SK-N-SH (cell line): ENCODE measurements at regions not wholly inside any gene's neighbourhood (a gene's known extent, or its start where the extent isn't known, plus 50 kb on each side); places are given as distances from the start of the nearest gene placed in this dataset.
"Not testable (repeated sequence)": the region's sequence is repeated elsewhere in the genome, so short reads cannot be mapped to it uniquely, and the experiment has no call there.

Experiments used
- CTCF ChIA-PET: fragments of 300-600, 350-600 bp; formaldehyde crosslinking; extraction: SDS; loops from one replicate; lab custom pipeline; 2021; lab: Yijun Ruan, JAX
- POLR2A ChIA-PET: fragments of 350-600 bp; sonication (Branson Sonifier 250); formaldehyde crosslinking; extraction: SDS; loops from one replicate; lab custom pipeline; 2020; ENCODE audit warnings: antibody characterized with exemption, inconsistent platforms; lab: Yijun Ruan, JAX
- DNase-seq: peaks from one replicate; pipeline ENCODE4 v3.0.0; 2012
- H2AFZ ChIP-seq: fragments of 200-600 bp; sonication (generic); 2 replicates; pipeline ENCODE4 v1.8.1; 2016; ENCODE audit warnings: antibody characterized with exemption, mild to moderate bottlenecking, low read depth
- H3F3A ChIP-seq: fragments of 200-600 bp; sonication (generic); replicated peaks from 2 replicates; pipeline ENCODE3; 2016; ENCODE audit warnings: antibody characterized with exemption, mild to moderate bottlenecking; ENCODE audit not compliant: insufficient read depth
- H3K27ac ChIP-seq, 2 experiments: fragments of 200-500 bp in 1 of 2; fragments of 200-600 bp in 1 of 2; sonication (Bioruptor generic) in 1 of 2; sonication (generic), shearing (Covaris generic) in 1 of 2; 2 replicates each; pipeline versions ENCODE4 v1.5.1 to v1.6.1; 2014 to 2016; ENCODE audit warnings: low read depth in 2 of 2, inconsistent platforms in 1 of 2, low read length in 1 of 2, mild to moderate bottlenecking in 1 of 2, mixed read lengths in 1 of 2
- H3K27me3 ChIP-seq: fragments of 200-600 bp; sonication (generic), shearing (Covaris generic); 2 replicates; pipeline ENCODE4 v1.6.1; 2016; ENCODE audit warnings: mixed run types; ENCODE audit not compliant: insufficient read depth
- H3K36me3 ChIP-seq, 2 experiments: fragments of 200-500 bp in 1 of 2; fragments of 200-600 bp in 1 of 2; sonication (Bioruptor generic) in 1 of 2; sonication (generic) in 1 of 2; replicated peaks in 1 of 2; 2 replicates each; pipeline versions ENCODE3 to v1.5.1; 2014 to 2016; ENCODE audit warnings: low read length in 1 of 2, mild to moderate bottlenecking in 1 of 2; ENCODE audit not compliant: insufficient read depth in 2 of 2, control insufficient read depth in 1 of 2
- H3K4me1 ChIP-seq, 2 experiments: fragments of 200-500 bp in 1 of 2; fragments of 200-600 bp in 1 of 2; sonication (Bioruptor generic) in 1 of 2; sonication (generic), shearing (Covaris generic) in 1 of 2; 2 replicates each; pipeline versions ENCODE4 v1.5.1 to v1.6.1; 2014 to 2016; ENCODE audit warnings: low read depth in 1 of 2, low read length in 1 of 2, mixed run types in 1 of 2; ENCODE audit not compliant: insufficient read depth in 2 of 2, control insufficient read depth in 1 of 2
- H3K4me2 ChIP-seq: fragments of 200-600 bp; sonication (generic), shearing (Covaris generic); 2 replicates; pipeline ENCODE4 v1.6.1; 2017; ENCODE audit warnings: mixed run types
- H3K4me3 ChIP-seq, 2 experiments: fragments of 200-500 bp in 1 of 2; fragments of 200-600 bp in 1 of 2; sonication (Bioruptor generic) in 1 of 2; sonication (generic), shearing (Covaris generic) in 1 of 2; 2 replicates each; pipeline versions ENCODE4 v1.5.1 to v1.8.1; 2014 to 2016; ENCODE audit warnings: low read depth in 2 of 2, inconsistent platforms in 1 of 2, low read length in 1 of 2, mild to moderate bottlenecking in 1 of 2, mixed read lengths in 1 of 2, moderate library complexity in 1 of 2
- H3K79me2 ChIP-seq: fragments of 200-600 bp; sonication (generic); 2 replicates; pipeline ENCODE4 v1.8.1; 2017; ENCODE audit warnings: mild to moderate bottlenecking; ENCODE audit not compliant: insufficient read depth
- H3K9ac ChIP-seq: fragments of 200-600 bp; sonication (generic); 2 replicates; pipeline ENCODE4 v1.6.1; 2017; ENCODE audit warnings: mixed run types
- H3K9me2 ChIP-seq: fragments of 200-600 bp; sonication (generic); 2 replicates; pipeline ENCODE4 v1.6.1; 2017; ENCODE audit warnings: mixed run types
- H3K9me3 ChIP-seq: fragments of 200-600 bp; sonication (generic); 2 replicates; pipeline ENCODE4 v1.6.1; 2017; ENCODE audit warnings: mixed run types, mild to moderate bottlenecking, moderate library complexity
- H4K20me1 ChIP-seq: fragments of 200-600 bp; sonication (generic); 2 replicates; pipeline ENCODE4 v1.6.1; 2017; ENCODE audit warnings: mild to moderate bottlenecking, mixed run types; ENCODE audit not compliant: insufficient read depth
- ELF1 ChIP-seq: IDR thresholded peaks from 2 replicates; pipeline ENCODE4 v1.4.0; 2012
- FOSL2 ChIP-seq: IDR thresholded peaks from 2 replicates; pipeline ENCODE4 v1.4.0; 2012; ENCODE audit warnings: low read depth, mild to moderate bottlenecking, moderate library complexity, borderline replicate concordance
- GATA2 ChIP-seq: sonication (generic); formaldehyde crosslinking; IDR thresholded peaks from 2 replicates; pipeline ENCODE4 v1.5.0; 2020; ENCODE audit warnings: mild to moderate bottlenecking, missing genetic modification reagents
- MAX ChIP-seq: IDR thresholded peaks from 2 replicates; pipeline ENCODE4 v1.4.0; 2012; ENCODE audit warnings: low read depth
- MEF2A ChIP-seq: IDR thresholded peaks from 2 replicates; pipeline ENCODE4 v1.4.0; 2012; ENCODE audit warnings: low read depth, borderline replicate concordance
- MXI1 ChIP-seq: IDR thresholded peaks from 2 replicates; pipeline ENCODE4 v1.6.1; 2012; ENCODE audit warnings: mild to moderate bottlenecking, low read depth, low read length, improper control_type of control experiment
- NRF1 ChIP-seq: IDR thresholded peaks from 2 replicates; pipeline ENCODE4 v1.6.1; 2012; ENCODE audit warnings: low read depth, mild to moderate bottlenecking, low read length
- RFX5 ChIP-seq: IDR thresholded peaks from 2 replicates; pipeline ENCODE4 v1.6.1; 2012; ENCODE audit warnings: mild to moderate bottlenecking, improper control_type of control experiment, low read length
- RXRA ChIP-seq: IDR thresholded peaks from 2 replicates; pipeline ENCODE4 v1.4.0; 2012; ENCODE audit warnings: low read depth, mild to moderate bottlenecking, borderline replicate concordance
- SMC3 ChIP-seq: IDR thresholded peaks from 2 replicates; pipeline ENCODE4 v1.6.1; 2012; ENCODE audit warnings: low read depth, low read length, improper control_type of control experiment
- TAF1 ChIP-seq: IDR thresholded peaks from 2 replicates; pipeline ENCODE4 v1.6.1; 2012; ENCODE audit warnings: low read depth, mild to moderate bottlenecking, low read length, moderate library complexity, borderline replicate concordance
- USF2 ChIP-seq: fragments of 150-350 bp; IDR thresholded peaks from 2 replicates; pipeline ENCODE4 v1.6.1; 2017; ENCODE audit warnings: antibody characterized with exemption, low read length, low read depth, borderline replicate concordance
- YY1 ChIP-seq: IDR thresholded peaks from 2 replicates; pipeline ENCODE4 v1.4.0; 2012; ENCODE audit warnings: low read depth, mild to moderate bottlenecking
- WGBS: methylation state at CpG from one replicate; pipeline ENCODE4 v1.1.6; 2017; ENCODE audit warnings: low lambda C conversion rate; 5-methylcytosine and 5-hydroxymethylcytosine counted together
- TF ChIP-seq, protein P1 (sequence below): IDR thresholded peaks from 2 replicates; pipeline ENCODE4 v1.6.1; 2012; ENCODE audit warnings: mild to moderate bottlenecking, low read depth, low read length, moderate library complexity

- Histone ChIP-seq H3F3A (peaks cover 12% of the 10 kb centered on the region), H3K27ac (no peak overlapping the region), H3K4me1 (peaks cover 0 to 2% of the 10 kb centered on the region in 2 experiments; a peak in 2 of 4 replicates), H3K4me3 (no peak overlapping the region), H3K79me2 (no peaks in the 10 kb centered on the region), H3K9me2 (no peaks in the 10 kb centered on the region), H2AFZ (no peak overlapping the region), H3K27me3 (no peaks in the 10 kb centered on the region), H4K20me1 (no peaks in the 10 kb centered on the region), H3K9ac (no peak overlapping the region), H3K9me3 (no peaks in the 10 kb centered on the region), H3K4me2 (no peak overlapping the region), H3K36me3 (no peaks in the 10 kb centered on the region)
- ChIA-PET CTCF (no interaction called here), POLR2A (no interaction called here)
- 97% methylated on average over 3 of the region's 3 CpGs for WGBS
- TF ChIP-seq MAX (no peak), GATA2 (CRISPR knock-in tag) (no peak), MXI1 (no peak)
- DNase-seq, result no peak
These were observed 66.9 kb upstream of the ARSJ start for GRCh38 chr4:114046331-114046730.

DNA sequence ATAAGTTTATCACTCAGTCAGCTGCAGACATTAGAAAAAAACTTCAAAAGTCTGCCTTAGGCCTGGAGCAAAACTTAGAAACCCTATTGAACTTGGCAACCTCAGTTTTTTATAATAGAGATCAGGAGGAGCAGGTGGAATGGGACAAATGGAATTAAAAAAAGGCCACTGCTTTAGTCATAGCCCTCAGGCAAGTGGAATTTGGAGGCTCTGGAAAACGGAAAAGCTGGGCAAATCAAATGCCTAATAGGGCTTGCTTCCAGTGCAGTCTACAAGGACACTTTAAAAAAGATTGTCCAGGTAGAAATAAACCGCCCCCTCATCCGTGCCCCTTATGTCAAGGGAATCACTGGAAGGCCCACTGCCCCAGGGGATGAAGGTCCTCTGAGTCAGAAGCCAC, 68.7 kb upstream of the ARSJ start:
- H3K27ac ChIP-seq, H3K4me2 ChIP-seq, H3K9ac ChIP-seq, H3K79me2 ChIP-seq, H3K9me3 ChIP-seq, DNase-seq, H2AFZ ChIP-seq, H3K36me3 ChIP-seq, H3K4me3 ChIP-seq, H3F3A ChIP-seq, H4K20me1 ChIP-seq, H3K4me1 ChIP-seq, CTCF ChIA-PET, H3K27me3 ChIP-seq, H3K9me2 ChIP-seq, POLR2A ChIA-PET: not testable (repeated sequence)
- WGBS, result 90% methylated on average over 1 of the region's 3 CpGs

DNA sequence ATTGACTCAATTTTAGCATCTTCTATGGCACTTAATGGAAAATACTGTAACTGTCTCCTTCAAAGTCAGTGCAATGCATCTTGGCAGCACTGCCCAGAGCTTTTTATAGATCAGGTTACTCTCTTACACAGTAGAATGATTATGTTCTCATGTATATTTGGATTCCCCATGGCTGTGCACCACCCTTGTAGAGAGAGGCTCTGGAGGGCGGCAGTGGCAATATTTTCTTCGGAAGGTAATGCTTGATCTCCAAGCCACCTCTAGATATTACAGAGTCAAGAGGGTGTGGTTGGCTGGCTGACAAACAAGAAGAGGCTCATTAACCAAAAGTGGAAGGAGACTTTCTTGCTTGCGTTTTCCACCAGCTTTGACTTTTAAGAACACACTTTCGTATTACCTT, 72.8 kb upstream of the ARSJ start:
- no peaks in the 10 kb centered on the region for H3K79me2 ChIP-seq
- no peaks in the 10 kb centered on the region for H3K9me2 ChIP-seq

More for the DNA sequence above, 72.8 kb upstream of the ARSJ start:
- CTCF ChIA-PET, result no interaction called here
- Histone ChIP-seq H2AFZ (no peak overlapping the region), H3K27me3 (no peaks in the 10 kb centered on the region), H3K9me3 (peaks cover 3% of the 10 kb centered on the region; the same call in 1 of the 2 replicates), H4K20me1 (no peaks in the 10 kb centered on the region), H3K4me2 (no peak overlapping the region), H3F3A (peaks cover 4% of the 10 kb centered on the region), H3K36me3 (no peaks in the 10 kb centered on the region)
- no peak for DNase-seq
- 95% methylated on average over 4 of the region's 4 CpGs for WGBS
- POLR2A ChIA-PET, result no interaction called here
- TF ChIP-seq RFX5, result no peak
- TF ChIP-seq USF2, result no peak
- TF ChIP-seq MEF2A, result no peak
- TF ChIP-seq SMC3, result no peak
- no peak for TF ChIP-seq RXRA
- no peak for TF ChIP-seq MXI1
- no peak for TF ChIP-seq TAF1
- TF ChIP-seq, protein P1, sequence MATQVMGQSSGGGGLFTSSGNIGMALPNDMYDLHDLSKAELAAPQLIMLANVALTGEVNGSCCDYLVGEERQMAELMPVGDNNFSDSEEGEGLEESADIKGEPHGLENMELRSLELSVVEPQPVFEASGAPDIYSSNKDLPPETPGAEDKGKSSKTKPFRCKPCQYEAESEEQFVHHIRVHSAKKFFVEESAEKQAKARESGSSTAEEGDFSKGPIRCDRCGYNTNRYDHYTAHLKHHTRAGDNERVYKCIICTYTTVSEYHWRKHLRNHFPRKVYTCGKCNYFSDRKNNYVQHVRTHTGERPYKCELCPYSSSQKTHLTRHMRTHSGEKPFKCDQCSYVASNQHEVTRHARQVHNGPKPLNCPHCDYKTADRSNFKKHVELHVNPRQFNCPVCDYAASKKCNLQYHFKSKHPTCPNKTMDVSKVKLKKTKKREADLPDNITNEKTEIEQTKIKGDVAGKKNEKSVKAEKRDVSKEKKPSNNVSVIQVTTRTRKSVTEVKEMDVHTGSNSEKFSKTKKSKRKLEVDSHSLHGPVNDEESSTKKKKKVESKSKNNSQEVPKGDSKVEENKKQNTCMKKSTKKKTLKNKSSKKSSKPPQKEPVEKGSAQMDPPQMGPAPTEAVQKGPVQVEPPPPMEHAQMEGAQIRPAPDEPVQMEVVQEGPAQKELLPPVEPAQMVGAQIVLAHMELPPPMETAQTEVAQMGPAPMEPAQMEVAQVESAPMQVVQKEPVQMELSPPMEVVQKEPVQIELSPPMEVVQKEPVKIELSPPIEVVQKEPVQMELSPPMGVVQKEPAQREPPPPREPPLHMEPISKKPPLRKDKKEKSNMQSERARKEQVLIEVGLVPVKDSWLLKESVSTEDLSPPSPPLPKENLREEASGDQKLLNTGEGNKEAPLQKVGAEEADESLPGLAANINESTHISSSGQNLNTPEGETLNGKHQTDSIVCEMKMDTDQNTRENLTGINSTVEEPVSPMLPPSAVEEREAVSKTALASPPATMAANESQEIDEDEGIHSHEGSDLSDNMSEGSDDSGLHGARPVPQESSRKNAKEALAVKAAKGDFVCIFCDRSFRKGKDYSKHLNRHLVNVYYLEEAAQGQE, result no peak
- no peak for TF ChIP-seq YY1
- TF ChIP-seq ELF1, result no peak
- no peak for TF ChIP-seq NRF1
- no peak for TF ChIP-seq FOSL2
- TF ChIP-seq, all 33 proteins: peak for 0
- no peak overlapping the region for H3K4me3 ChIP-seq
- no peak overlapping the region for H3K27ac ChIP-seq
- H3K9ac ChIP-seq, result no peak overlapping the region
- H3K4me1 ChIP-seq, result no peaks in the 10 kb centered on the region
